22Rv1 (cell line): ENCODE measurements at regions not wholly inside any gene's neighbourhood (a gene's known extent, or its start where the extent isn't known, plus 50 kb on each side); places are given as distances from the start of the nearest gene placed in this dataset.
"Not testable (repeated sequence)": the region's sequence is repeated elsewhere in the genome, so short reads cannot be mapped to it uniquely, and the experiment has no call there.

Source experiments
- H3K27ac ChIP-seq: fragments of 450-650 bp; 2 replicates; pipeline ENCODE4 v1.5.1; 2017
- CTCF ChIP-seq: fragments of 450-650 bp; IDR thresholded peaks from 2 replicates; pipeline ENCODE4 v1.5.1; 2017; ENCODE audit warnings: mild to moderate bottlenecking
- ZFX ChIP-seq: fragments of 450-650 bp; IDR thresholded peaks from 2 replicates; pipeline ENCODE4 v1.6.1; 2017; ENCODE audit warnings: antibody characterized with exemption, borderline replicate concordance

- H3K27ac ChIP-seq: no peak overlapping the region
- TF ChIP-seq CTCF: no peak
- no peak for TF ChIP-seq ZFX
These were observed 353.9 kb downstream of the PID1 start for GRCh38 chr2:228917220-228917619.

- no peak overlapping the region for H3K27ac ChIP-seq
- no peak for TF ChIP-seq ZFX
- no peak for TF ChIP-seq CTCF
These were observed 354.5 kb downstream of the PID1 start for GRCh38 chr2:228916416-228917090.

- H3K27ac ChIP-seq: no peak overlapping the region
- no peak for TF ChIP-seq CTCF
- no peak for TF ChIP-seq ZFX
These were observed 357.9 kb downstream of the PID1 start for GRCh38 chr2:228913176-228913575.

GRCh38 chr2:228910872-228911271 is 360.2 kb downstream of the PID1 start:
- not testable (repeated sequence) for H3K27ac ChIP-seq

- TF ChIP-seq ZFX (no peak), CTCF (no peak)
- no peak overlapping the region for H3K27ac ChIP-seq
These were observed 368.9 kb downstream of the PID1 start for GRCh38 chr2:228902176-228902575.

GRCh38 chr2:228901531-228901930 is 369.6 kb downstream of the PID1 start:
- no peak for TF ChIP-seq CTCF
- TF ChIP-seq ZFX: no peak
- no peak overlapping the region for H3K27ac ChIP-seq

- TF ChIP-seq ZFX: no peak
- no peak for TF ChIP-seq CTCF
- no peak overlapping the region for H3K27ac ChIP-seq
These were observed 392.9 kb downstream of the PID1 start for GRCh38 chr2:228878138-228878537.

GRCh38 chr2:228876276-228876675 is 394.8 kb downstream of the PID1 start:
- H3K27ac ChIP-seq: no peak overlapping the region
- TF ChIP-seq ZFX (no peak), CTCF (no peak)
